ENCODE measurements at regions not wholly inside any gene's neighbourhood (a gene's known extent, or its start where the extent isn't known, plus 50 kb on each side); places are given as distances from the start of the nearest gene placed in this dataset.

GRCh38 chr3:81962396-81962795, 201.0 kb upstream of the GBE1 start:
- H2AFZ ChIP-seq: no peak overlapping the region
- Mint-ChIP-seq H3K27me3 (ENCODE audit: insufficient read depth, low read depth, poor library complexity) (peaks cover 1% of the 10 kb centered on the region), H3K36me3 (ENCODE audit: low read depth) (no peaks in the 10 kb centered on the region), H3K27ac (no peak overlapping the region), H3K4me1 (peaks cover 34% of the 10 kb centered on the region), H3K4me3 (no peak overlapping the region), H3K9me3 (no peaks in the 10 kb centered on the region; the same call in 2 of the 3 replicates)
- H3K4me3 ChIP-seq: no peak overlapping the region
- no peaks in the 10 kb centered on the region for H3F3A ChIP-seq (replicated peaks; ENCODE audit: low read depth)
- H3K36me3 ChIP-seq (ENCODE audit: insufficient read depth): no peaks in the 10 kb centered on the region
- no peak overlapping the region for H3K27ac ChIP-seq (ENCODE audit: low read depth)
- DNase-seq (ENCODE audit: low spot score) (no peak), ATAC-seq (no peak)
- peaks cover 26% of the 10 kb centered on the region for H3K4me1 ChIP-seq (ENCODE audit: insufficient read depth)
- H4K20me1 ChIP-seq (replicated peaks; ENCODE audit: insufficient read depth): no peaks in the 10 kb centered on the region
- H3K9me2 ChIP-seq (ENCODE audit: insufficient read depth): no peaks in the 10 kb centered on the region; the same call in 1 of the 2 replicates
- no peaks in the 10 kb centered on the region for H3K79me2 ChIP-seq (replicated peaks; ENCODE audit: insufficient read depth)
- H3K27me3 ChIP-seq (ENCODE audit: insufficient read depth): no peaks in the 10 kb centered on the region
- TF ChIP-seq CREB1 (CRISPR knock-in tag; IDR thresholded peaks at IDR 0.05; ENCODE audit: low read depth) (no peak), JUNB (IDR thresholded peaks at IDR 0.05; ENCODE audit: unreplicated experiment) (no peak), ZNF114 (CRISPR knock-in tag; IDR thresholded peaks at IDR 0.05) (no peak), EZH2phosphoT487 (IDR thresholded peaks at IDR 0.05; ENCODE audit: unreplicated experiment) (no peak), ETS1 (IDR thresholded peaks at IDR 0.05) (no peak), NANOG (IDR thresholded peaks at IDR 0.05; ENCODE audit: borderline replicate concordance) (no peak), REST (IDR thresholded peaks at IDR 0.05; ENCODE audit: unreplicated experiment) (no peak), EZH2 (IDR thresholded peaks at IDR 0.05; ENCODE audit: low read depth, unreplicated experiment) (no peak)
- H3K4me2 ChIP-seq: no peak overlapping the region

GRCh38 chr3:81958972-81959640, 197.7 kb upstream of the GBE1 start:
- H2AFZ ChIP-seq: no peak overlapping the region
- no peaks in the 10 kb centered on the region for H4K20me1 ChIP-seq (replicated peaks; ENCODE audit: insufficient read depth)
- peaks cover 6% of the 10 kb centered on the region; the same call in 2 of the 3 replicates for H3K4me1 Mint-ChIP-seq
- peaks cover 1% of the 10 kb centered on the region for H3K27me3 Mint-ChIP-seq (ENCODE audit: insufficient read depth, low read depth, poor library complexity)
- H3K4me3 ChIP-seq: no peak overlapping the region
- H3K4me1 ChIP-seq (ENCODE audit: insufficient read depth): no peaks in the 10 kb centered on the region
- no peak for ATAC-seq
- no peaks in the 10 kb centered on the region; the same call in 2 of the 3 replicates for H3K9me3 Mint-ChIP-seq
- DNase-seq (ENCODE audit: low spot score): no peak
- H3K27me3 ChIP-seq (ENCODE audit: insufficient read depth): no peaks in the 10 kb centered on the region
- no peaks in the 10 kb centered on the region for H3K36me3 ChIP-seq (ENCODE audit: insufficient read depth)
- no peaks in the 10 kb centered on the region for H3K36me3 Mint-ChIP-seq (ENCODE audit: low read depth)
- no peak overlapping the region for H3K4me2 ChIP-seq
- no peaks in the 10 kb centered on the region for H3K79me2 ChIP-seq (replicated peaks; ENCODE audit: insufficient read depth)
- H3K27ac ChIP-seq (ENCODE audit: low read depth): no peak overlapping the region
- H3F3A ChIP-seq (replicated peaks; ENCODE audit: low read depth): no peaks in the 10 kb centered on the region
- H3K27ac Mint-ChIP-seq: peak overlapping the region; percentile 19; the same call in 1 of the 2 replicates
- H3K4me3 Mint-ChIP-seq: no peak overlapping the region
- peaks cover 3% of the 10 kb centered on the region for H3K9me2 ChIP-seq (ENCODE audit: insufficient read depth)
- TF ChIP-seq EZH2phosphoT487 (IDR thresholded peaks at IDR 0.05; ENCODE audit: unreplicated experiment) (no peak), CREB1 (CRISPR knock-in tag; IDR thresholded peaks at IDR 0.05; ENCODE audit: low read depth) (no peak), REST (IDR thresholded peaks at IDR 0.05; ENCODE audit: unreplicated experiment) (no peak), NANOG (IDR thresholded peaks at IDR 0.05; ENCODE audit: borderline replicate concordance) (no peak), JUNB (IDR thresholded peaks at IDR 0.05; ENCODE audit: unreplicated experiment) (no peak), CTCF (conservative IDR thresholded peaks at IDR 0.05; ENCODE audit: low read depth in 2 of 2) (no peak)
